HUDEP-2 (cell line): ENCODE measurements at regions not wholly inside any gene's neighbourhood (a gene's known extent, or its start where the extent isn't known, plus 50 kb on each side); places are given as distances from the start of the nearest gene placed in this dataset.
"Not testable (repeated sequence)": the region's sequence is repeated elsewhere in the genome, so short reads cannot be mapped to it uniquely, and the experiment has no call there.

Experiments
- DNase-seq, 76 experiments: peaks; one replicate each; lab custom pipeline; 2025; ENCODE audit not compliant: unreplicated experiment in 76 of 76; lab: John Stamatoyannopoulos, UW

DNA sequence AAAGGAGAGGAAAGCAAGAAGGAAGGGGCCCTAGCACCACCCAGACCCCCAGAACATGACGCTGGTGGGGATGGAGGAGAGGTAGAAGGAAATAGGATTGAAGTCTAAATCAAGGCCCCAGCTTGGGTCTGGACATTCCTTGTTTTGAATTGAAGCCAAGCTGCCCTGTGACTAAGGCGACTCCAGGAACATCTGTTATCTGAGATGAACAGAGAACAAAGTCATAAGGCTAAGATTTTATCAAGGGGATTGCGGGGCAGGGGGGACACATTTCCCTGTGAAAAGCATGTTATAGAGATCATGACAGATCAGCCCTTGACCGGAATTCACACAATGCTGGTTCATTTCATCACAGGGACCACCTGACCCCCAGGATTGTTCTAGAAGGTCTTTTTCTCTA is 80.6 kb upstream of the ADGRL1 start:
- peak in 35 of 76 experiments; percentile 3 to 59 (median 29) for DNase-seq

DNA sequence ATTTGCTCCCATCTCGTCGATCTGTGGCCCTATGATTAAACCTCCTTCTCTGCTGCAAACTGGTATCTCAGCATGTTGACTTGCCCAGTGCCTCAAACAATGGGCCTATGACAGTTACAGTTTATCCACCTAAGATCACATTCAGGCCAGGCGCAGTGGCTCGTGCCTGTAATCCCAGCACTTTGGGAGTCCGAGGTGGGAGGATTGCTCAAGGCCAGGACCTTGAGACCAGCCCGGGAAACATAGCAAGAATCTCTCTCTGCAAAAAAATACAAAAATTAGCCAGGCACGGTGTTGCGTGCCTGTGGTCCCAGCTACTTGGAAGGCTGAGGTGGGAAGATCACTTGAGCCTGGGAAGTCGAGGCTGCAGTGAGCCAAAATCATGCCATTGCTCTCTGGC is 79.8 kb upstream of the ADGRL1 start:
- DNase-seq: not testable (repeated sequence)

DNA sequence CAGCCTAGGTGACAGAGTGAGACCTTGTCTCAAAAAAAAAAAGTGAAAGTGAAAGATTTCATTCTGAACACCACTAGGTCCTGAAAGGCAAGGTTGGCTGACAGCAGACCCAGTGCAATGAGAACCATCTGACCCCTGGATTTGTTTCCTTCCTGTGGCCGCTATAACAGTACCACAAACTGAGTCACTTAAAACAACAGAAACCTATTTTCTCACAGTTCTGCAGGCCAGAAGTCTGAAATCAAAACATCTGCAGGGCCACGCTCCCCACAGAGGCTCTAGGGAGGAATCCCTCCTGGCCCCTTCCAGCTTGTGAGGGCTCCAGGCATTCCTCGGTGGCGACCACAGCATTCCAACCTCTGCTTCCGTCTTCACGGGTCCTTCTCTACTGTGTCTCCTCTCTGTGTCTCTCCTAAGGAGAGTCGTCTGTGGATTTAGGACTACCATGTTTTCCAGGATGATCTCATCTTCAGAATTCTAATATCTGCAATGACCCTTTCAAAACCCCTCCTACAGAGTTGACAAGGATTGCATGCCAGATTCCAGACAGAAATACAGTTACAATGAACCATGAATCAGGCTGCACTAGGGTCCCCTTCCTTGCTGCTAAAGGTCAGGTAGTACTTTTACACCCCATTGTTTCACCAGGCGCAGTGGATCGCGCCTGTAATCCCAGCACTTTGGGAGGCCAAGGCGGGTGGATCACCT is 78.0 kb upstream of the ADGRL1 start:
- not testable (repeated sequence) for DNase-seq

DNA sequence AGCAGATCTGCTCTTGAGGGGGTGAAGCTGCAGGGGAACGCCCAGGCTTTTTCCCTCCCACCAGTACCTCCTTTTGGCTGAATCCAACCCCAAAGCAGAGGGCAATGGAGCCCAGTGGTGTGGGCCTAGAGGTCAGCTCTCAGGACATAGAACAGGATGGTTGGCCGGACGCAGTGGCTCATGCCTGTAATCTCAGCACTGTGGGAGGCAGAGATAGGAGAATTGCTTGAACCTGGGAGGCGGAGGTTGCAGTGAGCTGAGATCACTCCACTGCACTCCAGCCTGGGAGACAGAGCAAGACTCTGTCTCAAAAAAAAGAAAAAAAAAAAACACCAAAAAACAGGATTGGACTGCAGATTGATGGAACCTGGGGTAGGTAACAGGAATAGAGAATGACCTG is 73.3 kb upstream of the ADGRL1 start:
- not testable (repeated sequence) for DNase-seq

DNA sequence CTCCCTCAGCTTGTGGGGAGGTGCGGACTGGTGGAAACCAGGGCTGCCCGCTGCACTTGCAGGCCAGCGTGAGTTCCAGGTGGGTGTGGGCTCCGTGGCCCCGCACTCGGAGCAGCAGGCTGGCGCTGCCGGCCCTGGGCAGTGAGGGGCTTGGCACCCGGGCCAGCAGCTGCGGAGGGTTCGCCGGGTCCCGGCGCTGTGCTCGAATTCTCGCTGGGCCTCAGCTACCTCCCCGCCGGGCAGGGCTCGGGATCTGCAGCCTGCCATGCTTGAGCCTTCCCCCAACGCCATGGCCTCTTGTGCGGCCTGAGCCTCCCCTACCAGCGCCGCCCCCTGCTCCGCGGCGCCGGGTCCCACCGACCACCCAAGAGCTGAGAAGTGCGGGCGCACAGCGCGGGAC is 71.6 kb upstream of the ADGRL1 start:
- DNase-seq: no peak

DNA sequence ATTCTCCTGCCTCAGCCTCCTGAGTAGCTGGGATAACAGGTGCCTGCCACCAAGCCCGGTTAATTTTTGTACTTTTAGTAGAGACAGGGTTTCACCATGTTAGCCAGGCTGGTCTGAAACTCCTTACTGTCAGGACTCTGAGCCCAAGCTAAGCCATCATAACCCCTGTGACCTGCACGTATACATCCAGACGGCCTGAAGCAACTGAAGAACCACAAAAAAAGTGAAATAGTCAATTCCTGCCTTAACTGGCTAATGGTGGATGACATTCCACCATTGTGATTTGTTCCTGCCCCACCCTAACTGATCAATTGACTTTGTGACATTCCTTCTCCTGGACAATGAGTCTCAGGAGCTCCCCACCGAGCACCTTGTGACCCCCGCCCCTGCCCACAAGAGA is 69.9 kb upstream of the ADGRL1 start:
- DNase-seq: not testable (repeated sequence)

DNA sequence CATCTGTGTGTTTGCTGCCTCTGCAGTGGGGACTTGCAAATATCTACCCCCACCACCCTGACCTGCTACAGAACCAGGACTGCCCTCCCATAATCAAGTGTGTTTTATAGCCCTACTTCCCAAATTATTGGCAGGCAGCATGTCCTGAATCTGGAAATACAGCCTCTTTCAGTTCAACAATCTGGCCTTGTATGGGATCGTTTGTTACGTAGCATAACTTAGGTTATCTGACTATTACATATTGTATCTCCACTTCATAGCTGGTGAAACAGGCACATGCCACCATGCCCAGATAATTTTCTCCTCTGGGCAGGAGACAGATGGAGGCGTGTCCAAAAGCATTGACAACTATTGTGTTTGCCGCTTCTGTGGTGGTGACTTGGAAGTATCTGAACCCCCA is 66.7 kb upstream of the ADGRL1 start:
- no peak for DNase-seq

DNA sequence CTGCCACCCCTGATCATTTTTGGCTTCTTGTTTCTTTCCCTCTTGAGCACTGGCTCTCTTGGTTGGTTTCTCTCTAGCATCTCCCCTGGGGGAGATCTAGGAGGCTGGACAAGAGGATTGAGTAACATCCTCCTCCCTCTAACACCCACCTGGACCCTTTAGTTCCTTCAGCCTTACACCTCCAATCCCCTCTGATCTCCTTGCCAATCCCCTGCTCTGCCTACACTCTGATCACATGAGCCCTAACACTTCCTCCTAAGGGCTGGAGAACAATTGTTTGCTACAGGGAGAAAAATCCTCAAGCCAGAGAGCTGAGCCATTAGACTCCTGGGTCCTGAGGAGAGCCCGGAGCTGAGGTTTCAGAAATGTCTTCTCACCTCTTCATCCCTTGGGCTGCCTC is 65.9 kb upstream of the ADGRL1 start:
- DNase-seq: no peak

DNA sequence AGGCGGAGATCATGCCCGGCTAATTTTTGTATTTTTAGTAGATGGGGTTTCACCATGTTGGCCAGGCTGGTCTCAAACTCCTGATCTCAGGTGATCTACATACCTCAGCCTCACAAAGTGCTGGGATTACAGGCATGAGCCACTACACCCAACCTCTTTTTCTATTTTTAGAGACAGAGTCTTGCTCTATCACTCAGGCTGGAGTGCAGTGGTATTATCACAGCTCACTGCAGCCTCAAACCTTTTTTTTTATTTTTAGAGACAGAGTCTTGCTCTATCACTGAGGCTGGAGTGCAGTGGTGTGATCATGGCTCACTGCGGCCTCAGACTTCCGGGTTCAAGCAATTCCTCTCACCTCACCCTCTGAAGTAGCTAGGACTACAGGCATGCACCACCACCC is 64.6 kb upstream of the ADGRL1 start:
- DNase-seq: not testable (repeated sequence)

DNA sequence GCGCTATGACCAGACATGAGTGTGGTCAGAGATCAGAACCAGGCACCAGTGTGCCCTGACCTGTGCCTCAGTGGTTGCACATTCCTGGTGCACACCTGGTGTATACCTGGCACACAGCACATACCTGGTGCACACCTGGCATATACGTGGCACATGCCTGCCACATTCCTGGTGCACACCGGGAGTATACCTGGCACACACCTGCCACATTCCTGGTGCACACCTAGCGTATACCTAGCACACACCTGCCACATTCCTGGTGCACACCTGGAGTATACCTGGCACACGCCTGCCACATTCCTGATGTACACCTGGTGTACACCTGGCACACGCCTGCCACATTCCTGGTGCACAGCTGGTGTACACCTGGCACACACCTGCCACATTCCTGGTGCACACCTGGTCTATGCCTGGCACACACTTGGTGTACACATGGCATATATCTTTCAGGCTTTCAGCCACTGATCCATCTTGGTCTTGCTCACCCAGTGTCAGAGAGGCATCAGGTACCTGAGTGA is 61.3 kb upstream of the ADGRL1 start:
- no peak for DNase-seq

DNA sequence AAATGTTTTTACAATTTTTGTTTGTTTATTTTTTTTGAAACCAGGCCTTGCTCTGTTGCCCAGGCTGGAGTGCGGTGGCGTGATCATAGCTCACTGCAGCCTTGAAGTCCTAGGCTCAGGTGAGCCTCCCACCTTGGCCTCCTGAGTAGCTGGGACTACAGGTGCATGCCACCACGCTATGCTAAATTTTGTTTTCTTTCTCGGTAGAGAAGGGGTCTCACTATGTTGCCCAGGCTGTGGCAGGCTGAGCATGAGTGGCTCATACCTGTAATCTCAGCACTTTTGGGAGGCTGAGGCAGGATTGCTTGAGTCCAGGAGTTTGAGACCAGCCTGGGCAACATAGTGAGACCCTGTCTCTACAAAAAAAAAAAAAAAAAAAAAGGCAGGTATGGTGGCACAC is 60.2 kb upstream of the ADGRL1 start:
- not testable (repeated sequence) for DNase-seq

DNA sequence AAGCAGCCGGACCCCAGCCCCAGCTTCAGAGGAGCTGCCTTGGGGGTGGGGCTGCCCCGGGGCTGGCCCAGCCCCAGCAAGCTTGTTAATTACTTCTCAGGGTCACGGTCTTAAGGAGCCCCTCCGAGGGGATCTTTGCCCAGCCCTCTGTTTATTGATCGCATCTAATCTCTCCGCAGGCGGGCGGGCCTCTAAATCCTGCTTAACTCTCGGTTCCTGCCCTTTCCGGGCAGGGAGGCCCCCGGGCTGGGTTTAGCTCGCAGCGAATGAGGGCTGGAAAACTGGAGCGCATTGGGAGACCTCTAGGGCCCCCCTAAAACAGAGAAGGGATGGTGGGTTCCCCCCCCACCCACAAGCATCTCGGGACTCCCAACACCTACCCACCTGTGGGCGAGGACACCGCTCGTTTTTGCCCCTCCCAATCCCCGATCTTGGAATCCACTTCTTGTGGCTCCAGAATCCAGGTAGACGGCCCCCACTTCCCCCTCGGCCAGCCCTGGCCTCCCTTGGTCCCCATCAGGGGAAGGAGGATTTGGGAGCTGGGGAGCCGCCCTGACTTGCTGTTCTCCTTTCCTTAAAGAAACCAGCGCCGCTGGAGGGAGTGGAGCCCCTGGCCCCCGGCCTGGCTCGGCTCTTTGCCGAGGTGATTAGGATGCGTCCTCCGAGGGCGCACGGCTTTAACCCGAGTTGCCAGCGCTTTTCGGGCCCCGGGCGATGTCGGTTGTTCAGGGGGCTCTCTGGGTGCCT is 59.5 kb upstream of the ADGRL1 start:
- DNase-seq: no peak

DNA sequence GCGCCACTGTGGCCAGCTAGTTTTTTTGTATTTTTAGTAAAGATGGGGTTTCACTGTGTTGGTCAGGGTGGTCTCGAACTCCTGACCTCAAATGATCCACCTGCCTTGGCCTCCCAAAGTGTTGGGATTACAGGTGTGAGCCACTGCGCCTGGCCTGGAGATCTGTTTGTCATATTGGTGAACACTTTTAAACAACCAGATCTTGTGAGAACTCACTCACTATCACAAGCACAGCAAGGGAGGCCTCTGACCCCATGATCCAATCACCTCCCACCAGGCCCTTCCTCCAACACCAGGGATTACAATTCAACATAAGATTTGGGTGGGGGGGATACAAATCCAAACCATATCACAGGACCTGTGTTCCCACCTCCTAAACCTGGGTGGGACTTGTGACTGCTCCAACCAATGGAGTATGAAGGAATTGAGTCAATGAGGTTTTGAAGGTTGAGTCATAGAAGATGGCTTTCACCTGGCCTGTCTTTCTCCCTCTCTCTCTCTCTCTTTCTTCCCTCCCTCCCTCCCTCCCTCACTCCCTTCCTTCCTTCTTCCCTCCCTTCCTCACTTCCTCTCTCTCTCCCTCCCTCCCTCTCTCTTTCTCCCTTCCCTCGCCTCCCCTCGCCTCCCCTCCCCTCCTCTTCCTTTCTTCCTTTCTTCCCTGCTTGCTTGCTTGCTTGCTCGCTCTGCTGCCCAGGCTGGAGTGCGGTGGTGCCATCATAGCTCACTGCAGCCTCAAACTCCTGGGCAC is 50.1 kb upstream of the ADGRL1 start:
- DNase-seq: not testable (repeated sequence)
